ENCODE measurements at regions not wholly inside any gene's neighbourhood (a gene's known extent, or its start where the extent isn't known, plus 50 kb on each side); places are given as distances from the start of the nearest gene placed in this dataset.

DNA sequence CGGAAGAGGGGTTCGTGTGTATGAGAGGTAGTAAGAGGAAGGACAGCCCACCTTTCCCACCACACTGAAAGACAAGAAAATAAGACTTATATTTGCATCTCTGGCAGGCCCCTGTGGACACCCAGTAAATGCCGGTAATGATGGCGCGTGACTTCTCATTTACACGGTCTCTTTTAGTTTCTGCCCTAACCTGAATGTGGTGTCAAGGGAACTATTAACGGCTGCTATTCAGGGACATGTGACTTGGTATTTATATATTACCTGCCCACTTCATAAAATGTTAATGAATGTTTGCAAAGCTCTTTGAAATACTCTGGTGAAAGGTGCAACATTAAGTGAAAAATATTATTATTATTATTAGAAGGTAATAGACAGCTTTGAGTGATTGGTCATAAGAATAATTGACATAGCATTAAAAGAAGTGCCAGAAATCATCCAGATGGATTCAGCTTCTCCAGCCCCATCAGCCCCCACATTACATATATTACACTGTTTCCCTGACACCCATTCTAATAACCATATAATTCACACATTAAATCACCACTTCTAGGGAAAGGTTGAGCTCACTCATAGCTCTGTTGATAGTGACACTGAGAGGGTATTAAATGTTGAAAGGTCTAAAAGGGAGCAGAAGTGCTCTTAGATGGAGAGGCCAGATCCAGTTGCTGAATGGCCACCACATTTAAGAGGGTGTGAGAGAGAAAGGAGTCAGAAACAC lies 83.0 kb upstream of the BEND4 start:
- Histone ChIP-seq H3K9me3 (no peaks in the 10 kb centered on the region), H3K36me3 (no peaks in the 10 kb centered on the region), H3K4me3 (no peak overlapping the region), H3K27me3 (no peaks in the 10 kb centered on the region), H3K27ac (no peak overlapping the region), H3K4me1 (no peaks in the 10 kb centered on the region)
- WGBS, 5 donors = 87 to 94% (median 91%) methylated on average over 7 of the region's 7 CpGs
- TF ChIP-seq POLR2A (IDR thresholded peaks at IDR 0.05) (no peak), EP300 (IDR thresholded peaks at IDR 0.05) (no peak), POLR2AphosphoS5 (IDR thresholded peaks at IDR 0.05) (no peak)
- TF ChIP-seq, protein P1, sequence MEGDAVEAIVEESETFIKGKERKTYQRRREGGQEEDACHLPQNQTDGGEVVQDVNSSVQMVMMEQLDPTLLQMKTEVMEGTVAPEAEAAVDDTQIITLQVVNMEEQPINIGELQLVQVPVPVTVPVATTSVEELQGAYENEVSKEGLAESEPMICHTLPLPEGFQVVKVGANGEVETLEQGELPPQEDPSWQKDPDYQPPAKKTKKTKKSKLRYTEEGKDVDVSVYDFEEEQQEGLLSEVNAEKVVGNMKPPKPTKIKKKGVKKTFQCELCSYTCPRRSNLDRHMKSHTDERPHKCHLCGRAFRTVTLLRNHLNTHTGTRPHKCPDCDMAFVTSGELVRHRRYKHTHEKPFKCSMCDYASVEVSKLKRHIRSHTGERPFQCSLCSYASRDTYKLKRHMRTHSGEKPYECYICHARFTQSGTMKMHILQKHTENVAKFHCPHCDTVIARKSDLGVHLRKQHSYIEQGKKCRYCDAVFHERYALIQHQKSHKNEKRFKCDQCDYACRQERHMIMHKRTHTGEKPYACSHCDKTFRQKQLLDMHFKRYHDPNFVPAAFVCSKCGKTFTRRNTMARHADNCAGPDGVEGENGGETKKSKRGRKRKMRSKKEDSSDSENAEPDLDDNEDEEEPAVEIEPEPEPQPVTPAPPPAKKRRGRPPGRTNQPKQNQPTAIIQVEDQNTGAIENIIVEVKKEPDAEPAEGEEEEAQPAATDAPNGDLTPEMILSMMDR (IDR thresholded peaks at IDR 0.05) = no peak
- intact Hi-C loops (cut with DNase I; ENCODE audit: low total_unique reads) = no loop called here
- DNase-seq = no peak

DNA sequence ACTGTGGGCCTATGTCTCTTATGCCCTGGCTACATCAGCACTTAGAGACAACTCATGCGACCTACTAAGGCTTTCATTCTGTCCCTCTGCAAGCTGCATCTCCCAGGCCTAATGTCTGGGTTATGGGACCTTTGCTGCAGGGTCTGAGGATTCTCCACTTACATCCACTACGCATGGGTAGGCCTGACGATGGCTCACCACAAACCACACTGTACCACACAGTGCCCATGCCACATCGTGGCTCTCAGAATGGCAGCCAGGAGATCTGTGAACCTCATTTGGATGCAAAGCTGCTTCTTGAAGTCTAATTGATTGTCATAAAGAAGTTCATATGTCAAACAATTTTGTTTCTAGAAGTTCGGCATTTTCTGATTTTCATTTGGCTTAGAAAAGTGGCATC lies 84.6 kb upstream of the BEND4 start:
- no peaks in the 10 kb centered on the region for H3K4me1 ChIP-seq
- 85 to 97% (median 87%) methylated on average over 5 of the region's 5 CpGs for WGBS, 5 donors
- TF ChIP-seq POLR2AphosphoS5 (IDR thresholded peaks at IDR 0.05) = no peak
- TF ChIP-seq, protein P1 (IDR thresholded peaks at IDR 0.05) = no peak
- no peak for TF ChIP-seq POLR2A (IDR thresholded peaks at IDR 0.05)
- TF ChIP-seq EP300 (IDR thresholded peaks at IDR 0.05) = no peak

DNA sequence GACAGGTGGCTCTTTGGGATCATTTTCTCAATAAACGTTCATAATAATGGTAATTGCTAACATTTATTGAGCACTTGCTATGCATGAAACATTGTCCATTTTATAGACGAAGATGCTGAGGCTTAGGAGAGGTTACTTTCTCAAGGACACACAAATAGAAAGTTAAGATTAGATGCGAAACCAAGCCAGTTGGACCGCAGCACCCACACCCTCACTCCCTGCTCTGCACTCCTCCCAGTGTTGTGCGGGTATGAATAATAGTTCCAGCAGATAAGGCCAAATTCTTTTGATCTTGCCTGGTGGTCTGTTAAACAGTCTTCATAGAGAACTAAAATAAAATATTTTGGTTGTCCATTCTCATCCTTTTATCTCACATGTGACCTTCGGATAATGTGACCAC lies 85.0 kb upstream of the BEND4 start:
- Histone ChIP-seq H3K4me3 (no peak overlapping the region), H3K9me3 (no peaks in the 10 kb centered on the region), H3K4me1 (no peaks in the 10 kb centered on the region), H3K36me3 (no peaks in the 10 kb centered on the region), H3K27ac (no peak overlapping the region), H3K27me3 (no peaks in the 10 kb centered on the region)
- DNase-seq = no peak
- intact Hi-C loops (cut with DNase I; ENCODE audit: low total_unique reads) = no loop called here
- 58 to 71% (median 63%) methylated on average over 6 of the region's 6 CpGs for WGBS, 5 donors
- TF ChIP-seq, protein P1 (IDR thresholded peaks at IDR 0.05) = no peak
- TF ChIP-seq POLR2A (IDR thresholded peaks at IDR 0.05) (no peak), POLR2AphosphoS5 (IDR thresholded peaks at IDR 0.05) (no peak), EP300 (IDR thresholded peaks at IDR 0.05) (no peak)

More for the DNA sequence above, 84.6 kb upstream of the BEND4 start:
- no peak for DNase-seq
- Histone ChIP-seq H3K9me3 (no peaks in the 10 kb centered on the region), H3K27ac (no peak overlapping the region), H3K27me3 (no peaks in the 10 kb centered on the region), H3K36me3 (no peaks in the 10 kb centered on the region), H3K4me3 (no peak overlapping the region)
- intact Hi-C loops (cut with DNase I; ENCODE audit: low total_unique reads) = no loop called here

DNA sequence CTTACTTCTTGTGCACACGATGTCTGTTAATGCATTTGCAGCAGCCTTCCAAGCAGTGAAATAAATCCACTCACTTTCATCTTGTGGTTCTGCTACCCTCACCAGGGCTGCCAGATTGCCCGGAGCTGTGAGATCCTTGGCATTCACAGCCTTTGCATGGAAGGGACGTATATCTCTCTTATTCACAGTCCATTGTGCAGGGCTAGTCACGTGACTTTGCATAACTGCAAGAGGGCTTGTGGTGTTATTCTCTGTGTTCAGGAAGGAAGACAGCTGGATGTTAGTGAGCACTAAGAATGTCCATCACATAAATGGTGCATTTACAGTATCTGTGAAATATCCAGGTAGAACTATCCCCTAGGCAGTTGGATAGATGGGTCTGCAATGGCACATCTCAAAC lies 96.5 kb upstream of the BEND4 start:
- TF ChIP-seq, protein P1 (IDR thresholded peaks at IDR 0.05) = no peak
- TF ChIP-seq POLR2A (IDR thresholded peaks at IDR 0.05) (no peak), EP300 (IDR thresholded peaks at IDR 0.05) (no peak), POLR2AphosphoS5 (IDR thresholded peaks at IDR 0.05) (no peak)
- Histone ChIP-seq H3K36me3 (no peaks in the 10 kb centered on the region), H3K9me3 (no peaks in the 10 kb centered on the region), H3K27me3 (peaks cover 0 to 8% (median 0%) of the 10 kb centered on the region in 3 donors), H3K27ac (no peak overlapping the region), H3K4me1 (no peaks in the 10 kb centered on the region), H3K4me3 (no peak overlapping the region)
- 58 to 71% (median 64%) methylated on average over 4 of the region's 4 CpGs for WGBS, 5 donors
- DNase-seq = no peak
- intact Hi-C loops (cut with DNase I; ENCODE audit: low total_unique reads) = no loop called here
